Psoas muscle (tissue), 7 donors: ENCODE measurements at regions not wholly inside any gene's neighbourhood (a gene's known extent, or its start where the extent isn't known, plus 50 kb on each side); places are given as distances from the start of the nearest gene placed in this dataset.
"Not testable (repeated sequence)": the region's sequence is repeated elsewhere in the genome, so short reads cannot be mapped to it uniquely, and the experiment has no call there.

Source experiments
- ATAC-seq, 4 donors: fragments of 200-7000 bp; cut with Tn5 transposase; one replicate each; pipeline ENCODE4 v1.9.1; 2020; ENCODE audit warnings: moderate library complexity in 3 of 4, mild to moderate bottlenecking in 2 of 4
- DNase-seq, 2 donors: peaks; one replicate each; pipeline ENCODE4 v3.0.0-alpha.2; 2020
- H3K27ac ChIP-seq: fragments of 200-600 bp; one replicate; pipeline ENCODE4 v1.8.0; 2022
- H3K27me3 ChIP-seq, 3 donors: fragments of 200-600 bp in 1 of 3; one replicate each; pipeline versions ENCODE4 v1.6.1 to v1.8.0; 2013 to 2022; ENCODE audit warnings: low read length in 2 of 3, mild to moderate bottlenecking in 2 of 3, moderate library complexity in 1 of 3; ENCODE audit not compliant: insufficient read depth in 3 of 3
- H3K36me3 ChIP-seq, 2 donors: fragments of 200-600 bp in 1 of 2; one replicate each; pipeline versions ENCODE4 v1.6.1 to v1.8.0; 2013 to 2022; ENCODE audit warnings: low read depth in 1 of 2, mild to moderate bottlenecking in 1 of 2, moderate library complexity in 1 of 2; ENCODE audit not compliant: insufficient read depth in 1 of 2
- H3K4me1 ChIP-seq: fragments of 200-600 bp; one replicate; pipeline ENCODE4 v1.8.0; 2022
- H3K4me3 ChIP-seq: fragments of 200-600 bp; one replicate; pipeline ENCODE4 v1.8.0; 2022; ENCODE audit warnings: mild to moderate bottlenecking
- H3K9me3 ChIP-seq: fragments of 200-600 bp; one replicate; pipeline ENCODE4 v1.8.0; 2022
- CTCF ChIP-seq: fragments of 200-600 bp; IDR thresholded peaks from one replicate; pipeline ENCODE4 v1.8.0; 2022; ENCODE audit warnings: antibody characterized with exemption
- WGBS, 3 donors: extraction: QIAGEN DNeasy Blood & Tissue Kit; methylation state at CpG; one replicate each; pipeline versions ENCODE4 v1.1.6 to v1.1.7; 2013; 5-methylcytosine and 5-hydroxymethylcytosine counted together
- intact Hi-C, 2 donors: fragments of 100-400 bp; cut with DNase I; formaldehyde crosslinking; loops; one replicate each; pipeline versions ENCODE4 v1.11.0 to v1.14.2; 2022
- donor health status: healthy with polysubstance abuse.
- donor health status: DM: no; HTN: no; CAD: no; lungs with moderate emphysema.
- donor health status: Bipolar disorder and iron deficiency.
- donor health status: healthy.
- donor health status: DM: yes; HTN: yes; CAD: no.
- donor health status: DM: no; HTN: no; CAD: no.
- donor health status: DM: yes; HTN: yes; CAD: no.

GRCh38 chr5:30458681-30459080, 734.8 kb upstream of the CDH6 start:
- Histone ChIP-seq H3K36me3 (no peaks in the 10 kb centered on the region), H3K4me3 (no peak overlapping the region), H3K4me1 (no peaks in the 10 kb centered on the region), H3K27me3 (no peaks in the 10 kb centered on the region), H3K9me3 (no peaks in the 10 kb centered on the region), H3K27ac (no peak overlapping the region)
- DNase-seq: no peak
- intact Hi-C loops: no loop called here
- ATAC-seq: no peak
- TF ChIP-seq CTCF: no peak

GRCh38 chr5:30455484-30455883, 738.0 kb upstream of the CDH6 start:
- ATAC-seq, H3K36me3 ChIP-seq, H3K9me3 ChIP-seq, H3K4me3 ChIP-seq, H3K27me3 ChIP-seq, intact Hi-C loops, H3K27ac ChIP-seq, H3K4me1 ChIP-seq, DNase-seq: not testable (repeated sequence)
- 71 to 74% (median 73%) methylated on average over 3 of the region's 3 CpGs for WGBS, 3 donors

GRCh38 chr5:30453168-30453567, 740.3 kb upstream of the CDH6 start:
- Histone ChIP-seq H3K36me3 (no peaks in the 10 kb centered on the region), H3K27ac (no peak overlapping the region), H3K9me3 (no peaks in the 10 kb centered on the region), H3K27me3 (no peaks in the 10 kb centered on the region), H3K4me3 (no peak overlapping the region), H3K4me1 (no peaks in the 10 kb centered on the region)
- no peak for TF ChIP-seq CTCF
- WGBS, 3 donors: 80 to 82% (median 81%) methylated on average over 1 of the region's 1 CpG
- no peak for ATAC-seq
- no peak for DNase-seq
- intact Hi-C loops: no loop called here

GRCh38 chr5:30450153-30450552, 743.3 kb upstream of the CDH6 start:
- ATAC-seq: no peak
- H3K27me3 ChIP-seq: no peaks in the 10 kb centered on the region
- H3K36me3 ChIP-seq: no peaks in the 10 kb centered on the region
- no peaks in the 10 kb centered on the region for H3K9me3 ChIP-seq
- DNase-seq: no peak
- TF ChIP-seq CTCF: no peak
- no peak overlapping the region for H3K4me3 ChIP-seq
- H3K4me1 ChIP-seq: no peaks in the 10 kb centered on the region
- intact Hi-C loops: no loop called here
- WGBS, 3 donors: 51 to 65% (median 54%) methylated on average over 1 of the region's 1 CpG
- no peak overlapping the region for H3K27ac ChIP-seq

- H3K27ac ChIP-seq: no peak overlapping the region
- no peaks in the 10 kb centered on the region for H3K4me1 ChIP-seq
- TF ChIP-seq CTCF: no peak
- DNase-seq (no peak), ATAC-seq (no peak)
- intact Hi-C loops: no loop called here
- no peak overlapping the region for H3K4me3 ChIP-seq
- H3K36me3 ChIP-seq: no peaks in the 10 kb centered on the region
- H3K9me3 ChIP-seq: no peaks in the 10 kb centered on the region
- 83 to 86% (median 84%) methylated on average over 3 of the region's 3 CpGs for WGBS, 3 donors
- no peaks in the 10 kb centered on the region for H3K27me3 ChIP-seq
These were observed 746.1 kb upstream of the CDH6 start for GRCh38 chr5:30447431-30447830.
